ENCODE measurements at regions not wholly inside any gene's neighbourhood (a gene's known extent, or its start where the extent isn't known, plus 50 kb on each side); places are given as distances from the start of the nearest gene placed in this dataset.

DNA sequence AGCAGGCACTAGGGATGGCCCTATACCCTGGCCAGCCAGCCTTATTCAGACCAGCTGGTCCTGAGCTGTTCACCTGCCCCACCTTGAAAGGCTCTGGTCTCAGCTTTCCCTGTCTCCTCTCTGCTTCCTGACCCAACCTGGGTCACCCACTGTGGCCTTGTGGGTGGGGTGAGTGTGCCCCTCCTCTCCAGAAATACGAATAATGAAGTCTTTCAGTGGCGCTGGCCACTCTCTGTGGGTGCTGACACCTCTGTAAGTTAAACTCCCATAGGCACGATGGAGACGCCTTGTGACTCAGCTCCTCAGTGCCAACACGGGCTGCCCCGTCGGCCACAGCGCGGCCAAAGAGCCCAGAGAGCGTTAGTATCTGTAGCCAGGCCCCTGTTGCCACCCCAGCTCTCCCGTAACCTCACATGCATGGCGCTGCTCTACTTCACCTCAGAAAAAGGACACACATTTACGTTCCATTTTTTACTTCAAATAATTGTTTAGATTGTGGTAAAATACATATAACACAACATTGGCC lies 74.6 kb upstream of the SEPTIN5 start:
- no peak for TF ChIP-seq CTCF (IDR thresholded peaks at IDR 0.05)
- TF ChIP-seq POLR2A (IDR thresholded peaks at IDR 0.05), result no peak

Measured in Peyer's patch (tissue), 4 donors.